GM12878 (cell line): ENCODE measurements at regions not wholly inside any gene's neighbourhood (a gene's known extent, or its start where the extent isn't known, plus 50 kb on each side); places are given as distances from the start of the nearest gene placed in this dataset.

Source experiments
- ATAC-seq: fragments of 200-7000 bp; cut with Tn5 transposase; 3 replicates; pipeline ENCODE4 v1.9.1; 2020; ENCODE audit warnings: mild to moderate bottlenecking, moderate library complexity
- BruUV-seq: library from RNA; stranded (reverse); fragments of 400-500 nt; replicated peaks from 2 replicates; lab custom pipeline; 2021; lab: Mats Ljungman, UMichigan
- CTCF ChIA-PET: fragments of 300-600 bp; sonication (Branson Sonifier 250); formaldehyde crosslinking; extraction: SDS; loops from one replicate; lab custom pipeline; 2021; ENCODE audit warnings: inconsistent platforms; lab: Yijun Ruan, JAX
- POLR2A ChIA-PET: fragments of 350-600 bp; formaldehyde crosslinking; extraction: SDS; loops from one replicate; lab custom pipeline; 2021; ENCODE audit warnings: inconsistent platforms; lab: Charles Lee
- RAD21 ChIA-PET: fragments of 300-600 bp; sonication (Branson Sonifier 250); formaldehyde crosslinking; loops from one replicate; lab custom pipeline; 2023; ENCODE audit warnings: antibody characterized with exemption; ENCODE audit not compliant: unreplicated experiment; lab: Charles Lee
- SMC1A ChIA-PET: fragments of 300-600 bp; sonication (Branson Sonifier 250); formaldehyde crosslinking; loops from one replicate; lab custom pipeline; 2023; ENCODE audit not compliant: unreplicated experiment, uncharacterized antibody; lab: Charles Lee
- DNase-seq: peaks from one replicate; pipeline ENCODE4 v3.0.0-alpha.2; 2011; ENCODE audit warnings: low read depth, low spot score
- FAIRE-seq: peaks from 3 replicates; lab custom pipeline; 2011; peaks lifted over from hg19 to GRCh38; lab: Jason Lieb, UNC
- H2AFZ ChIP-seq: 2 replicates; pipeline ENCODE4 v1.6.0; 2011; ENCODE audit warnings: low read depth, low read length, control low read depth; ENCODE audit not compliant: control insufficient read depth
- H3K27ac ChIP-seq: 2 replicates; pipeline ENCODE4 v1.5.1; 2011; ENCODE audit warnings: control low read depth; ENCODE audit not compliant: control insufficient read depth, insufficient read depth
- H3K27me3 ChIP-seq, 2 experiments: replicated peaks in 1 of 2; 2 replicates each; pipeline versions ENCODE4 v1.6.0 to v1.6.1; 2011; ENCODE audit warnings: low read length in 1 of 2; ENCODE audit not compliant: control insufficient read depth in 2 of 2, insufficient read depth in 2 of 2
- H3K36me3 ChIP-seq, 2 experiments: 2 replicates each; pipeline ENCODE4 v1.5.1; 2011; ENCODE audit warnings: low read length in 1 of 2; ENCODE audit not compliant: control insufficient read depth in 2 of 2, insufficient read depth in 2 of 2
- H3K4me1 ChIP-seq: 2 replicates; pipeline ENCODE4 v1.6.1; 2011; ENCODE audit warnings: mild to moderate bottlenecking, low read length, moderate library complexity, mixed read lengths; ENCODE audit not compliant: control insufficient read depth, insufficient read depth
- H3K4me2 ChIP-seq: 2 replicates; pipeline ENCODE4 v1.6.0; 2011; ENCODE audit warnings: control low read depth; ENCODE audit not compliant: control insufficient read depth, insufficient read depth
- H3K4me3 ChIP-seq: fragments of 200-600 bp; sonication (generic); 2 replicates; pipeline ENCODE4 v1.5.1; 2016
- H3K79me2 ChIP-seq: 2 replicates; pipeline ENCODE4 v1.6.0; 2011; ENCODE audit warnings: low read length; ENCODE audit not compliant: control insufficient read depth, insufficient read depth
- H3K9ac ChIP-seq: 2 replicates; pipeline ENCODE4 v1.8.0; 2011; ENCODE audit warnings: low read length, control low read depth, mixed read lengths; ENCODE audit not compliant: control insufficient read depth, insufficient read depth
- H3K9me3 ChIP-seq: replicated peaks from 3 replicates; pipeline ENCODE4 v1.5.1; 2011; ENCODE audit warnings: mild to moderate bottlenecking, low read length; ENCODE audit not compliant: control insufficient read depth, insufficient read depth
- H4K20me1 ChIP-seq: 2 replicates; pipeline ENCODE4 v1.6.0; 2011; ENCODE audit not compliant: control insufficient read depth, insufficient read depth
- CBX5 ChIP-seq: sonication (generic); IDR thresholded peaks from 2 replicates; pipeline ENCODE4 v1.6.1; 2016; ENCODE audit warnings: low read depth, moderate library complexity, mild to moderate bottlenecking, inconsistent platforms
- ETV6 ChIP-seq, 2 experiments: fragments of 450-650 bp in 1 of 2; IDR thresholded peaks in 1 of 2; conservative IDR thresholded peaks in 1 of 2; 2 replicates each; pipeline ENCODE4 v1.6.1; 2014; ENCODE audit warnings: antibody characterized with exemption in 1 of 2, borderline replicate concordance in 1 of 2, low read depth in 1 of 2, mild to moderate bottlenecking in 1 of 2, moderate library complexity in 1 of 2
- IRF5 ChIP-seq: fragments of 450-650 bp; IDR thresholded peaks from 2 replicates; pipeline ENCODE4 v1.6.1; 2017; ENCODE audit warnings: borderline replicate concordance
- MTA2 ChIP-seq: fragments of 450-650 bp; IDR thresholded peaks from 2 replicates; pipeline ENCODE4 v1.6.1; 2016; ENCODE audit warnings: low read depth, mild to moderate bottlenecking, moderate library complexity
- STAT1 ChIP-seq: fragments of 450-650 bp; conservative IDR thresholded peaks from 2 replicates; pipeline ENCODE4 v1.6.1; 2014; ENCODE audit warnings: antibody characterized with exemption, mild to moderate bottlenecking
- TBL1XR1 ChIP-seq: IDR thresholded peaks from 2 replicates; pipeline ENCODE4 v1.6.1; 2012; ENCODE audit warnings: low read depth, low read length, improper control_type of control experiment
- TCF12 ChIP-seq: IDR thresholded peaks from 2 replicates; pipeline ENCODE4 v1.6.1; 2011; ENCODE audit warnings: low read depth, mild to moderate bottlenecking, low read length
- TCF3 ChIP-seq: IDR thresholded peaks from 2 replicates; pipeline ENCODE4 v1.6.1; 2012; ENCODE audit warnings: low read depth, mild to moderate bottlenecking, low read length, borderline replicate concordance; ENCODE audit not compliant: insufficient read depth
- WGBS: methylation state at CpG from one replicate; pipeline ENCODE4 v1.1.6; 2016; ENCODE audit warnings: low lambda C conversion rate; ENCODE audit not compliant: insufficient replicate concordance, insufficient coverage; ENCODE audit errors: missing lambda C conversion rate; 5-methylcytosine and 5-hydroxymethylcytosine counted together
- in situ Hi-C: fragments of 300-500 bp; cut with MboI; formaldehyde crosslinking; loops from 9 replicates; pipeline ENCODE4 v1.14.3; 2018; ENCODE audit warnings: mixed read lengths
- intact Hi-C: fragments of 100-400 bp; cut with micrococcal nuclease; formaldehyde crosslinking; loops from one replicate; pipeline ENCODE4 v1.14.2; 2022; ENCODE audit not compliant: unreplicated experiment
- TF ChIP-seq, protein P1 (sequence below), 3 experiments: IDR thresholded peaks in 2 of 3; conservative IDR thresholded peaks in 1 of 3; 2 replicates each; pipeline ENCODE4 v1.5.1; 2011; ENCODE audit warnings: low read depth in 3 of 3, low read length in 3 of 3, mild to moderate bottlenecking in 3 of 3, control low read depth in 2 of 3, moderate library complexity in 2 of 3, inconsistent platforms in 1 of 3, mixed read lengths in 1 of 3; ENCODE audit not compliant: control insufficient read depth in 2 of 3, insufficient read depth in 1 of 3; ENCODE audit errors: extremely low read depth in 1 of 3
- TF ChIP-seq, protein P2 (sequence below): IDR thresholded peaks from 2 replicates; pipeline ENCODE4 v1.6.1; 2011; ENCODE audit warnings: borderline replicate concordance, low read depth, mild to moderate bottlenecking, moderate library complexity, mixed read lengths, low read length; ENCODE audit not compliant: insufficient read depth; ENCODE audit errors: extremely low read length
- TF ChIP-seq, protein P3 (sequence below): IDR thresholded peaks from 2 replicates; pipeline ENCODE4 v1.6.1; 2012; ENCODE audit warnings: improper control_type of control experiment, low read depth, low read length; ENCODE audit not compliant: insufficient replicate concordance

DNA sequence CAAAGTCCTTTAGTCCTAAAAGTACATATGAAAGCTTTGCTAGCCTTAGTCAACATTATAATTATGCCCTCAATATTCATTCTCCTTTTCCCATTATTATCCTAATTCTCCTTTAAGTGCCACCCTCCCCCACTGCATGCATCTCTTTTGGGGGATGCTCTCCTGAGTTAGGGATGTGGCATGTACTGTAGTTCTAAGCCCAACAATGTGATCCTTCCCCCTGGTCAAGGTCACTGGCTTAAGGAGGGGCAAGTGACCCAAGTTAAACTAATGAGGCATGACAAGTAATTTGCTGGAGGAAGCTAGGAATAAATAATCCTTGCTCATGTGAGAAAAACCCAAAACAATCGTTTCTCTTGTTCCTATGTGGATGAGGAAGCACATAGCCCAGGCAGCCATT lies 343.9 kb upstream of the SUCLG2 start (continued):
- TF ChIP-seq, protein P1, sequence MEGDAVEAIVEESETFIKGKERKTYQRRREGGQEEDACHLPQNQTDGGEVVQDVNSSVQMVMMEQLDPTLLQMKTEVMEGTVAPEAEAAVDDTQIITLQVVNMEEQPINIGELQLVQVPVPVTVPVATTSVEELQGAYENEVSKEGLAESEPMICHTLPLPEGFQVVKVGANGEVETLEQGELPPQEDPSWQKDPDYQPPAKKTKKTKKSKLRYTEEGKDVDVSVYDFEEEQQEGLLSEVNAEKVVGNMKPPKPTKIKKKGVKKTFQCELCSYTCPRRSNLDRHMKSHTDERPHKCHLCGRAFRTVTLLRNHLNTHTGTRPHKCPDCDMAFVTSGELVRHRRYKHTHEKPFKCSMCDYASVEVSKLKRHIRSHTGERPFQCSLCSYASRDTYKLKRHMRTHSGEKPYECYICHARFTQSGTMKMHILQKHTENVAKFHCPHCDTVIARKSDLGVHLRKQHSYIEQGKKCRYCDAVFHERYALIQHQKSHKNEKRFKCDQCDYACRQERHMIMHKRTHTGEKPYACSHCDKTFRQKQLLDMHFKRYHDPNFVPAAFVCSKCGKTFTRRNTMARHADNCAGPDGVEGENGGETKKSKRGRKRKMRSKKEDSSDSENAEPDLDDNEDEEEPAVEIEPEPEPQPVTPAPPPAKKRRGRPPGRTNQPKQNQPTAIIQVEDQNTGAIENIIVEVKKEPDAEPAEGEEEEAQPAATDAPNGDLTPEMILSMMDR (IDR thresholded peaks at IDR 0.05 in 2 of 3, conservative IDR thresholded peaks at IDR 0.05 in 1 of 3; ENCODE audit: control insufficient read depth in 2 of 3, extremely low read depth in 1 of 3, insufficient read depth in 1 of 3, low read depth in 3 of 3, low read length in 3 of 3) = no peak
- TF ChIP-seq, protein P2, sequence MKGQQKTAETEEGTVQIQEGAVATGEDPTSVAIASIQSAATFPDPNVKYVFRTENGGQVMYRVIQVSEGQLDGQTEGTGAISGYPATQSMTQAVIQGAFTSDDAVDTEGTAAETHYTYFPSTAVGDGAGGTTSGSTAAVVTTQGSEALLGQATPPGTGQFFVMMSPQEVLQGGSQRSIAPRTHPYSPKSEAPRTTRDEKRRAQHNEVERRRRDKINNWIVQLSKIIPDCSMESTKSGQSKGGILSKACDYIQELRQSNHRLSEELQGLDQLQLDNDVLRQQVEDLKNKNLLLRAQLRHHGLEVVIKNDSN = no peak
- TF ChIP-seq STAT1 (no peak), IRF5 (no peak), TCF3 (no peak)

GRCh38 chr3:67995206-67995605 lies 340.8 kb upstream of the SUCLG2 start:
- Histone ChIP-seq H3K36me3 (no peaks in the 10 kb centered on the region), H2AFZ (no peak overlapping the region), H3K4me3 (no peak overlapping the region), H3K9me3 (no peaks in the 10 kb centered on the region), H4K20me1 (no peaks in the 10 kb centered on the region), H3K27ac (no peak overlapping the region), H3K4me1 (no peaks in the 10 kb centered on the region), H3K9ac (no peak overlapping the region), H3K27me3 (no peaks in the 10 kb centered on the region), H3K79me2 (no peaks in the 10 kb centered on the region), H3K4me2 (no peak overlapping the region)
- ATAC-seq (no peak), DNase-seq (no peak), FAIRE-seq (no peak)
- no TSS peak for BruUV-seq
- WGBS = 26% methylated on average over 3 of the region's 3 CpGs
- CTCF ChIA-PET = no interaction called here
- TF ChIP-seq TBL1XR1 (no peak), CBX5 (no peak), MTA2 (no peak), TCF12 (no peak), ETV6 (conservative IDR thresholded peaks at IDR 0.05 in 1 of 2, IDR thresholded peaks at IDR 0.05 in 1 of 2; ENCODE audit: borderline replicate concordance in 1 of 2, low read depth in 1 of 2) (no peak)
- TF ChIP-seq, protein P3, sequence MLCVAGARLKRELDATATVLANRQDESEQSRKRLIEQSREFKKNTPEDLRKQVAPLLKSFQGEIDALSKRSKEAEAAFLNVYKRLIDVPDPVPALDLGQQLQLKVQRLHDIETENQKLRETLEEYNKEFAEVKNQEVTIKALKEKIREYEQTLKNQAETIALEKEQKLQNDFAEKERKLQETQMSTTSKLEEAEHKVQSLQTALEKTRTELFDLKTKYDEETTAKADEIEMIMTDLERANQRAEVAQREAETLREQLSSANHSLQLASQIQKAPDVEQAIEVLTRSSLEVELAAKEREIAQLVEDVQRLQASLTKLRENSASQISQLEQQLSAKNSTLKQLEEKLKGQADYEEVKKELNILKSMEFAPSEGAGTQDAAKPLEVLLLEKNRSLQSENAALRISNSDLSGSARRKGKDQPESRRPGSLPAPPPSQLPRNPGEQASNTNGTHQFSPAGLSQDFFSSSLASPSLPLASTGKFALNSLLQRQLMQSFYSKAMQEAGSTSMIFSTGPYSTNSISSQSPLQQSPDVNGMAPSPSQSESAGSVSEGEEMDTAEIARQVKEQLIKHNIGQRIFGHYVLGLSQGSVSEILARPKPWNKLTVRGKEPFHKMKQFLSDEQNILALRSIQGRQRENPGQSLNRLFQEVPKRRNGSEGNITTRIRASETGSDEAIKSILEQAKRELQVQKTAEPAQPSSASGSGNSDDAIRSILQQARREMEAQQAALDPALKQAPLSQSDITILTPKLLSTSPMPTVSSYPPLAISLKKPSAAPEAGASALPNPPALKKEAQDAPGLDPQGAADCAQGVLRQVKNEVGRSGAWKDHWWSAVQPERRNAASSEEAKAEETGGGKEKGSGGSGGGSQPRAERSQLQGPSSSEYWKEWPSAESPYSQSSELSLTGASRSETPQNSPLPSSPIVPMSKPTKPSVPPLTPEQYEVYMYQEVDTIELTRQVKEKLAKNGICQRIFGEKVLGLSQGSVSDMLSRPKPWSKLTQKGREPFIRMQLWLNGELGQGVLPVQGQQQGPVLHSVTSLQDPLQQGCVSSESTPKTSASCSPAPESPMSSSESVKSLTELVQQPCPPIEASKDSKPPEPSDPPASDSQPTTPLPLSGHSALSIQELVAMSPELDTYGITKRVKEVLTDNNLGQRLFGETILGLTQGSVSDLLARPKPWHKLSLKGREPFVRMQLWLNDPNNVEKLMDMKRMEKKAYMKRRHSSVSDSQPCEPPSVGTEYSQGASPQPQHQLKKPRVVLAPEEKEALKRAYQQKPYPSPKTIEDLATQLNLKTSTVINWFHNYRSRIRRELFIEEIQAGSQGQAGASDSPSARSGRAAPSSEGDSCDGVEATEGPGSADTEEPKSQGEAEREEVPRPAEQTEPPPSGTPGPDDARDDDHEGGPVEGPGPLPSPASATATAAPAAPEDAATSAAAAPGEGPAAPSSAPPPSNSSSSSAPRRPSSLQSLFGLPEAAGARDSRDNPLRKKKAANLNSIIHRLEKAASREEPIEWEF = no peak
- intact Hi-C loops = no loop called here
- SMC1A ChIA-PET = no interaction called here
- POLR2A ChIA-PET = no interaction called here
- in situ Hi-C loops = no loop called here
- RAD21 ChIA-PET = no interaction called here
